Glutamatergic neuron (in vitro differentiated cells): ENCODE measurements at regions not wholly inside any gene's neighbourhood (a gene's known extent, or its start where the extent isn't known, plus 50 kb on each side); places are given as distances from the start of the nearest gene placed in this dataset.

Experiments
- DNase-seq: peaks from one replicate; pipeline ENCODE4 v3.0.0; 2022
- H3K27ac Mint-ChIP-seq: one replicate; pipeline ENCODE4 v1.8.0; 2020; ENCODE audit warnings: mild to moderate bottlenecking, mixed read lengths, inconsistent platforms; ENCODE audit not compliant: unreplicated experiment
- H3K27me3 Mint-ChIP-seq: one replicate; pipeline ENCODE4 v1.8.0; 2020; ENCODE audit warnings: mild to moderate bottlenecking, moderate library complexity, mixed read lengths, inconsistent platforms; ENCODE audit not compliant: unreplicated experiment
- H3K36me3 Mint-ChIP-seq: one replicate; pipeline ENCODE4 v1.8.0; 2020; ENCODE audit warnings: mild to moderate bottlenecking, mixed read lengths, inconsistent platforms; ENCODE audit not compliant: unreplicated experiment
- H3K4me1 Mint-ChIP-seq: one replicate; pipeline ENCODE4 v1.8.0; 2020; ENCODE audit warnings: mild to moderate bottlenecking, low read depth, mixed read lengths, inconsistent platforms; ENCODE audit not compliant: unreplicated experiment
- H3K4me3 Mint-ChIP-seq: one replicate; pipeline ENCODE4 v1.8.0; 2020; ENCODE audit warnings: mild to moderate bottlenecking, mixed read lengths, inconsistent platforms; ENCODE audit not compliant: unreplicated experiment
- H3K9me3 Mint-ChIP-seq: one replicate; pipeline ENCODE4 v1.8.0; 2020; ENCODE audit warnings: mild to moderate bottlenecking, moderate library complexity, mixed read lengths, inconsistent platforms; ENCODE audit not compliant: unreplicated experiment
- TF ChIP-seq, protein P1 (sequence below): fragments of 200-600 bp; sonication (generic); IDR thresholded peaks from one replicate; pipeline ENCODE4 v1.5.0; 2021; ENCODE audit not compliant: partially characterized antibody, unreplicated experiment

DNA sequence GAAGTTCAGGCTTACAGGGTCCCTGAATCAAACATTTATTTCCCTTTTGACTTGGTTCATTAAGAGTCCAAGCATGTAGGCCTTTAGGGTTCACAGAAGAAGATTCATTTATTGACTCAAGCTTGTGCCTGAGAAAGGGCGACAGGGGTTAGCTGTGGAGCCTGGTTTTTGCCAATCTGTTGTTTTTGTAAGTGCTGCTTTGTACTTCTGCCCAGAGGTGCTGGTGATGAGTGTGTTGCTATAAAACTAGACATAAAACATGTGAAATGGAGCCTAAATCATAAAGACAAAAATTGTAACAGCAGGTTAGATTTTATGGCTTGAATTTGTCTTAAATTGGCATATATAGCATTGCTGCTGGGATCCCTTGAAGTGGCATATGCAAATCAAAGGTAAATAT, 308.3 kb upstream of the UBE2E2 start:
- H3K27me3 Mint-ChIP-seq = peaks cover 7% of the 10 kb centered on the region
- DNase-seq = no peak
- TF ChIP-seq, protein P1, sequence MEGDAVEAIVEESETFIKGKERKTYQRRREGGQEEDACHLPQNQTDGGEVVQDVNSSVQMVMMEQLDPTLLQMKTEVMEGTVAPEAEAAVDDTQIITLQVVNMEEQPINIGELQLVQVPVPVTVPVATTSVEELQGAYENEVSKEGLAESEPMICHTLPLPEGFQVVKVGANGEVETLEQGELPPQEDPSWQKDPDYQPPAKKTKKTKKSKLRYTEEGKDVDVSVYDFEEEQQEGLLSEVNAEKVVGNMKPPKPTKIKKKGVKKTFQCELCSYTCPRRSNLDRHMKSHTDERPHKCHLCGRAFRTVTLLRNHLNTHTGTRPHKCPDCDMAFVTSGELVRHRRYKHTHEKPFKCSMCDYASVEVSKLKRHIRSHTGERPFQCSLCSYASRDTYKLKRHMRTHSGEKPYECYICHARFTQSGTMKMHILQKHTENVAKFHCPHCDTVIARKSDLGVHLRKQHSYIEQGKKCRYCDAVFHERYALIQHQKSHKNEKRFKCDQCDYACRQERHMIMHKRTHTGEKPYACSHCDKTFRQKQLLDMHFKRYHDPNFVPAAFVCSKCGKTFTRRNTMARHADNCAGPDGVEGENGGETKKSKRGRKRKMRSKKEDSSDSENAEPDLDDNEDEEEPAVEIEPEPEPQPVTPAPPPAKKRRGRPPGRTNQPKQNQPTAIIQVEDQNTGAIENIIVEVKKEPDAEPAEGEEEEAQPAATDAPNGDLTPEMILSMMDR = no peak

DNA sequence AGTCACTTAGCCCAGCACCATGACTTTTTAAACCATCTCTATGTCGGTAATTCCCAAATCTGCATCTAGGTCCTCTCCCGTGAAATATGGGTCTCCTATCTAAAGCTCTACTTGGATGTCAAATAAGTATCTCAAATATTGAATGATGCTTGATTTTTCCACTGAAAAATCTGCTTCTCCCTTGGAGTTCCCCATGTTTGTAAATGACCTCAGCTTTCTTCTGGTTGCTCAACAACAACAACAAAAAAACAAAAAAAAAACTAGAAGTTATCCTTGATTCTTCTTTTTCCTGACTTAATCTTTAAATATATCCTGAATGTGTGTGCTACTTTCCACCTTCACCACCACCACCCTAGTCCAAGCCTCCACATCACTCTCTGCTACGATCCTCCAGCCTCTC, 307.5 kb upstream of the UBE2E2 start:
- no peak for DNase-seq
- no peaks in the 10 kb centered on the region for H3K36me3 Mint-ChIP-seq
- no peaks in the 10 kb centered on the region for H3K9me3 Mint-ChIP-seq
- H3K4me3 Mint-ChIP-seq = no peak overlapping the region
- H3K27ac Mint-ChIP-seq = no peak overlapping the region
- H3K4me1 Mint-ChIP-seq = peaks cover 12% of the 10 kb centered on the region
- peaks cover 7% of the 10 kb centered on the region for H3K27me3 Mint-ChIP-seq
- TF ChIP-seq, protein P1 = no peak

More for the DNA sequence above, 308.3 kb upstream of the UBE2E2 start:
- Mint-ChIP-seq H3K9me3 (no peaks in the 10 kb centered on the region), H3K36me3 (no peaks in the 10 kb centered on the region), H3K4me1 (peaks cover 12% of the 10 kb centered on the region), H3K27ac (no peak overlapping the region), H3K4me3 (no peak overlapping the region)

DNA sequence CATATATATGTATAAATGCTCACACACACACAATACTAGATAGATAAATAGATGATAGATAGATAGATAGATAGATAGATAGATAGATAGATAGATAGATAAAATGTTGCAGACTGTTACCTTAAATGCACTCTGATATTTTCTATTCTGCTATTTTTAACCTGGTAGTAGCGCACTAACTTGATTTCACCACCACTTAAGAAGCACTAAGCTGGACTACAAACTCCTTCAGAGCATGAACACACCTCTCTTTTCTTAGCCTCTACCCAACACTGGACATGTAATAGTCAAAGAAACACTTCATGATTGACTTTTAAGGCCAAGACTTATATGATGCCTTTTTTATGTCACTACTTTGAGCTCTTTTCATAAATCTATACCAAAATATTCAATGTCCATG, 304.6 kb upstream of the UBE2E2 start:
- DNase-seq = no peak
- Mint-ChIP-seq H3K9me3 (no peaks in the 10 kb centered on the region), H3K27ac (no peak overlapping the region), H3K4me3 (no peak overlapping the region), H3K27me3 (peaks cover 7% of the 10 kb centered on the region), H3K36me3 (no peaks in the 10 kb centered on the region), H3K4me1 (peaks cover 11% of the 10 kb centered on the region)
- TF ChIP-seq, protein P1 = no peak

DNA sequence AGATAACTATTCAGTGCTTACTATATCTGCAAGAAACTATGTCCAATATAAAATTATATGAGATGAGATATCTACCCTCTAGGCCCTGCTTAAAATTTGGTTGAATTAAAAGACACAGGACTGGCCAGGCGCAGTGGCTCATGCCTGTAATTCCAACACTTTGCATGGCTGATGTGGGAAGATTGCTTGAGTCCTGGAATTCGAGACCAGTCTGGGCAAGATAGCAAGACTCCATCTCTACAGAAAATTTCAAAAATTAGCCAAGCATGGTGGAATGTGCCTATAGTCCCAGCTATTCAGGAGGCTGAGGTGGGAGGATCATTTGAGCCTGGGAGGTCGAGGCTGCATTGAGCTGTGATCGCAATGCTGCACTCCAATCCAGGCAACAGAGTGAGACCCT, 303.7 kb upstream of the UBE2E2 start:
- Mint-ChIP-seq H3K27me3 (peaks cover 2% of the 10 kb centered on the region), H3K4me1 (peaks cover 3% of the 10 kb centered on the region)

DNA sequence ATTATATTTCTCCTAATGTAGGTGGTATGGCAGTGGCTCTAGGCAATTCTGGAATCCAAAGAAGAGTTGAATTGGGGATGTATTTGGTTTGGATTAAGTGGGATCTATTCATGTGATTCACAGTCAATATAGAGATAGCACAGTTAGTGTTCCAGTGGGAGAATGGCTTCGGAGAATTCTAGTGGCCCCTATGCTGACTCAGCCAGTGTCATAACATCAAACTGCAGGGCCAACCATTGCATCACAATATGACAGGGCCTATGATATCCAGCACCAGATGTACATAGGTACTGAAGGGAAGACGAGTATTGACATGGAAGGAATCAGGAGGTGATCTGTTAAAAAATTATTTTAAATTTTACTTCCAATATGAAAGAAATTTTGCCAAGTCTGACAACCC, 302.8 kb upstream of the UBE2E2 start:
- no peaks in the 10 kb centered on the region for H3K36me3 Mint-ChIP-seq
- TF ChIP-seq, protein P1 = no peak

More for the DNA sequence above, 303.7 kb upstream of the UBE2E2 start:
- Mint-ChIP-seq H3K9me3 (no peaks in the 10 kb centered on the region), H3K4me3 (no peak overlapping the region), H3K36me3 (no peaks in the 10 kb centered on the region), H3K27ac (no peak overlapping the region)
- DNase-seq = no peak
- TF ChIP-seq, protein P1 = no peak

More for the DNA sequence above, 302.8 kb upstream of the UBE2E2 start:
- no peak overlapping the region for H3K27ac Mint-ChIP-seq
- no peaks in the 10 kb centered on the region for H3K9me3 Mint-ChIP-seq
- H3K27me3 Mint-ChIP-seq = peaks cover 2% of the 10 kb centered on the region
- no peak overlapping the region for H3K4me3 Mint-ChIP-seq
- peaks cover 3% of the 10 kb centered on the region for H3K4me1 Mint-ChIP-seq
- DNase-seq = no peak
